WERI-Rb-1 (cell line): ENCODE measurements at regions not wholly inside any gene's neighbourhood (a gene's known extent, or its start where the extent isn't known, plus 50 kb on each side); places are given as distances from the start of the nearest gene placed in this dataset.

Source experiments
- DNase-seq: peaks from one replicate; pipeline ENCODE4 v3.0.0-alpha.2; 2020
- H3K27ac ChIP-seq: fragments of 250-450 bp; sonication (Bioruptor Pico); 2 replicates; pipeline ENCODE4 v1.5.1; 2020; ENCODE audit warnings: mild to moderate bottlenecking, moderate library complexity
- H3K27me3 ChIP-seq: fragments of 250-450 bp; sonication (Bioruptor Pico); 2 replicates; pipeline ENCODE4 v1.5.1; 2021; ENCODE audit warnings: mild to moderate bottlenecking, low read depth, moderate library complexity; ENCODE audit not compliant: insufficient read depth, severe bottlenecking
- H3K36me3 ChIP-seq: fragments of 250-450 bp; sonication (Bioruptor Pico); 2 replicates; pipeline ENCODE4 v1.5.1; 2020; ENCODE audit warnings: mild to moderate bottlenecking, moderate library complexity
- H3K4me3 ChIP-seq: 2 replicates; pipeline ENCODE4 v1.5.1; 2011; ENCODE audit warnings: low read depth, mild to moderate bottlenecking, control low read depth, low read length
- H3K9me3 ChIP-seq: fragments of 250-450 bp; sonication (Bioruptor Pico); 2 replicates; pipeline ENCODE4 v1.5.1; 2021; ENCODE audit warnings: mild to moderate bottlenecking, moderate library complexity; ENCODE audit not compliant: severe bottlenecking
- TF ChIP-seq, protein P1 (sequence below): IDR thresholded peaks from 2 replicates; pipeline ENCODE4 v1.5.1; 2011; ENCODE audit warnings: low read depth, mild to moderate bottlenecking, control low read depth, inconsistent platforms, low read length

DNA sequence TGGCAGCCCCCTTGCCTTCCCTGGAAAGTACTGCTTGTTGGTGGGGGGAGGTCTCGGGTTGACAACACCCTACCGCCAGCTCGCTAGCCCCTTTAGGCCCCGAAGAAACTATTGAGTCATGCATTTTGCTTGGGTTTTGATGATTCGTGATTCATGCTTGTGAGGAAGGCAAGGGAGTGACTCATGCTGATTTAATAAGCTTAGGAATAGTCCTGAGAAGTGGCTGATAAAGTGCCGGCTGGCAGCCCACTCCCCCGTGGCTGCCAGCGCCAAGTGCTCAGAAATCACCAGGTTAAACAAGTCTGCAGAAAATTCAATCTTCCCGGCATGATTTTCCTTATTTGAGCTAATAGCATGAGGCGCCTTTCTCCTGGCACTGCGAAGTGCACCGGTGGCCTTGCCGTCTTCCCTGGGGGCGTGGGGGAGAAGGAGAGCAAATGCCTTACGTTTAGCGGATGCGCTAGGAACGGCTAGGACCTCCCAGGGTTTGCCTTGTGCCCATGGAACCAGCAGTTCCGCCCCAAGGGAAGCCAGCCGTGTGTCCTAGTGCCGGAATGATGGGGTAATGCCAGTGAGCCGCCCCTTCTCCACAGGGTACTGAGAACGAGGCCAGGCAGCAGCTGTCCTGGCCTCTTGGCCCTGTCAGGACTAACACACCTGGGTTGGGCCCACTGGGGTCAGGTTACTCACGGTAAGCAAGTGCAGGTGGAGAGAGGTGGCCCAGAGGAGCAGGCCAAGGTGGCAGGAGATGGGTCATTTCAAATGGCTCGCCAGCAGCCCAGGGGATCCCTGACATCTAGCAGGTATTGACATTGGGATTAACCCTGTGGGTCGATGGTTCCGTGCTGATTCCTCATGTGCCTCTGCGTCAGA, 151.9 kb downstream of the MACROH2A1 start:
- peak; percentile 50 for DNase-seq
- H3K4me3 ChIP-seq = no peak overlapping the region; the same call in 1 of the 2 replicates
- H3K9me3 ChIP-seq = no peaks in the 10 kb centered on the region
- H3K27ac ChIP-seq = peak overlapping the region; percentile 32
- H3K27me3 ChIP-seq = no peaks in the 10 kb centered on the region
- TF ChIP-seq, protein P1, sequence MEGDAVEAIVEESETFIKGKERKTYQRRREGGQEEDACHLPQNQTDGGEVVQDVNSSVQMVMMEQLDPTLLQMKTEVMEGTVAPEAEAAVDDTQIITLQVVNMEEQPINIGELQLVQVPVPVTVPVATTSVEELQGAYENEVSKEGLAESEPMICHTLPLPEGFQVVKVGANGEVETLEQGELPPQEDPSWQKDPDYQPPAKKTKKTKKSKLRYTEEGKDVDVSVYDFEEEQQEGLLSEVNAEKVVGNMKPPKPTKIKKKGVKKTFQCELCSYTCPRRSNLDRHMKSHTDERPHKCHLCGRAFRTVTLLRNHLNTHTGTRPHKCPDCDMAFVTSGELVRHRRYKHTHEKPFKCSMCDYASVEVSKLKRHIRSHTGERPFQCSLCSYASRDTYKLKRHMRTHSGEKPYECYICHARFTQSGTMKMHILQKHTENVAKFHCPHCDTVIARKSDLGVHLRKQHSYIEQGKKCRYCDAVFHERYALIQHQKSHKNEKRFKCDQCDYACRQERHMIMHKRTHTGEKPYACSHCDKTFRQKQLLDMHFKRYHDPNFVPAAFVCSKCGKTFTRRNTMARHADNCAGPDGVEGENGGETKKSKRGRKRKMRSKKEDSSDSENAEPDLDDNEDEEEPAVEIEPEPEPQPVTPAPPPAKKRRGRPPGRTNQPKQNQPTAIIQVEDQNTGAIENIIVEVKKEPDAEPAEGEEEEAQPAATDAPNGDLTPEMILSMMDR = no peak
- H3K36me3 ChIP-seq = no peaks in the 10 kb centered on the region

DNA sequence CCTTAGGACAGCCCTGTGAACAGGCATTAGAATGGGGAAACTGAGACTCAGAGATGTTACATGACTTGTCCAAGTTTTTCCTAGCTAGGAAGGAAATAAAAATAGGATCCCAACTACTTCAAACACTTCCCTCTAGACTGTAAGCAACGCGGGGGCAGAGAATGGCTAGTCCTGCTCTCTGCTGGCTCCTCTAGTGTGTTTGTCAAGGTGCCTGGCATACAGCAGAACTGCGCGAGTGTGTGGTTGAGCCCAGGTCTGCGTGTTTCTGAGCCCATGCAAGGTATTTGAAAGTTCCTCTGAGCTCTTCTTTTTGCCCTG, 152.5 kb downstream of the MACROH2A1 start:
- TF ChIP-seq, protein P1 = no peak
- H3K9me3 ChIP-seq = no peaks in the 10 kb centered on the region
- DNase-seq = no peak
- no peaks in the 10 kb centered on the region for H3K36me3 ChIP-seq
- no peak overlapping the region for H3K4me3 ChIP-seq
- no peaks in the 10 kb centered on the region for H3K27me3 ChIP-seq
- peak overlapping the region; percentile 32 for H3K27ac ChIP-seq

DNA sequence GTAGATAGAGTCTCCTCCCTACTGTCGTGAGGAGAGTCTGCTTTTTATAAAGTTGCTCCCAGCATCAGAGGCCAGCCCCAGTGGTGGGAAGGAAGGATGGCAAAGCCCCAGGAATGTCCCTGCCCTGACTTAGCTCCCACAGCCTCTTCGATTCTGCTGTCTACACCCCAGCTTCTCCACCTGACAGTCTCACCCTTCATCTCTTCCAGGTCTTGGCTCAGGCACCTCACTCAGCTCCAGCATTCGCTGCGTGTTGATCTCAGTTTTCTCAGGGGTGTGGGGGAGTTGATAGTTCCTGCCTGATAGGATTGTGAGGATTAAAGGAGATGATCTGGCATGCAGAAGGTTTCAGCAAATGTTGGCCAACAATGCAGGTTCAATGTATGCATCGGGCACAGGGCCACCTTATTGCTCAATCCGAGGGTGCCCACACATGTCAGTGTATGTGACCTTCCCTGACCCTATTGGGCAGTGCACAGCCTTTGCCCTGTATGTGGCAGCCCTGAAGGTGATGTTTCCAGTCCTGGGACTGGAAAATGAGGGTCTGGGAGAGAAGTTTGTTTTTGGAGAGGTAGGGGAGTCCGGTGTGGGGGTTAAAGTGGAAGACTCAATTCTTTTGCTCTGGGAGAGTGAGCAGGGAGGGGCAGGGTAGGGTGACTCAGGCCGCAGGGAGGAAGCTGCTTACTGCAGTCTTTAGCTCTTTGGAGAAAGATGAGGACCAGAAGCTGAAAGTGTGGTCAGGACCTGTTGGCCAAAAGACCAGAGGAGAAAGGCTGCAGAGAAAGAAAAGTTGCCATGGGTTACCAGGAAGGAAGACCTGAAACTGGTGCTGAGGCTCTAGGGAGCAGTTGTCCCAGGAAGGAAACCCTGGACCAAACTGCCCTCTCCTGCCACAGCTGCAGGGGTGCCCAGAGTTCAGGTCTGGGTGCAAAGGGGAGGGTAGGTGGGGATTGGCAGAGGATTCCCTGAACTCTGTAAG, 153.2 kb downstream of the MACROH2A1 start:
- TF ChIP-seq, protein P1 = no peak
- H3K27me3 ChIP-seq = no peaks in the 10 kb centered on the region
- H3K36me3 ChIP-seq = no peaks in the 10 kb centered on the region
- no peaks in the 10 kb centered on the region for H3K9me3 ChIP-seq
- H3K4me3 ChIP-seq = no peak overlapping the region
- DNase-seq = peak; percentile 62
- peak overlapping the region; percentile 10 for H3K27ac ChIP-seq

DNA sequence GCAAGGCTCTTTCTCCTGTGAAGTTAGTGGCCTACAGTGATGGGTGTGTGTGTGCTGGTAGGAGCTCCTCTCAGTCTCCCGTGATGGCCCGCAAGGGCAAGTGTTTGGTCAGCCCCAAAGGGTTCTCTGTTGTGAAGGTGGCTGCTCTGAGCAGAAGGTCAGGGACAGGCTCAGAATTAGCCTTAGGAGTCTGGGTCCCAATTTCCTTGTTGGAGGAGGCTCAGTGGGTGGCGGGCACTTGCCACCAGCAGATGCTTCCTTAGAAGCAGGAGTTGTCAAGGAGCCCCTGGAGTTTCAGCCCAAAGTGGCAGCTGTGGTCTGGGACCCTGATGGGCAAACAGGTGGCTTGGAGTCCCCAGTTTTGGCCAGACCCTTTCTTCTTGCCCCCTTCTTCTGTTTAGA, 154.4 kb downstream of the MACROH2A1 start:
- H3K36me3 ChIP-seq = no peaks in the 10 kb centered on the region
- TF ChIP-seq, protein P1 = no peak
- peak; percentile 0 for DNase-seq
- H3K4me3 ChIP-seq = no peak overlapping the region
- H3K27me3 ChIP-seq = no peaks in the 10 kb centered on the region
- no peaks in the 10 kb centered on the region for H3K9me3 ChIP-seq
- no peak overlapping the region for H3K27ac ChIP-seq

DNA sequence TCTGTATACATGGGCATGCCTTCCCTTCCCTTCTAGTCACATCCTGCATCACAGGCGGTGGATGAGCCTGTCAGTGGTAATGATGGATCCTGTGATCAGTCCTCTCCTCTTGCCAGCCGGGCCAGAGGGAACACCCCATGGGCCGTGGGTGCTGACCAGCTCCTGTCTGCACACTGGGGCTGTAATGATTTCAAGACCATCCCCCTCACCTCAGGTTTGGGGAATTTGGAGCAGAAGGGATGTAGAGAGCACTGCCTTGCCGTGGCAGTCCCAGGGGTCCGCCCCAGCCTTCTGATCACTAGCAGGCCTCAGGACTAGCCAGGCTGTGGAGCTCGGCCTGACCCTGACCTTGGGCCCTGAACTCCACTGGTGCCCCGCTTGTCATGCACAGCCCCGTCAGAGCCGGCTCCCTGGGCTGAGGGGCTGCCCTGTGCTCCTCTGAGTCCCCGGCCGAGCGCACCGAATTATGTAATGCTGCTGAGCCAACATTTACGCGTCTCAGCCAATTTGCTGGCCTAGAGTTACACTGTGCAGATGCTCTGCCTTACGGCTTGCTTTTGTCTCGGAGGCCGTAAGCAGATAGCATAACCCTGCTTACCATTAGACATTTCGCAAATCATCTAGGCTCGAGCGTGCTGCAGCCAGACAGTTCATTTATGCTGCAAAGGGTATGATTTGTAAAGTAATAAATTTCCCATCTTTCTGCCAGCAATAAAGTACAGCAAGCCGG, 155.3 kb downstream of the MACROH2A1 start:
- Histone ChIP-seq H3K4me3 (no peak overlapping the region), H3K36me3 (no peaks in the 10 kb centered on the region), H3K9me3 (no peaks in the 10 kb centered on the region), H3K27ac (no peak overlapping the region), H3K27me3 (no peaks in the 10 kb centered on the region)
- peak; percentile 8 for DNase-seq
- TF ChIP-seq, protein P1 = no peak
